GM20000 (cell line): ENCODE measurements at regions not wholly inside any gene's neighbourhood (a gene's known extent, or its start where the extent isn't known, plus 50 kb on each side); places are given as distances from the start of the nearest gene placed in this dataset.
"Not testable (repeated sequence)": the region's sequence is repeated elsewhere in the genome, so short reads cannot be mapped to it uniquely, and the experiment has no call there.

Experiments
- DNase-seq: peaks from one replicate; pipeline ENCODE4 v3.0.0; 2012; ENCODE audit warnings: low spot score
- CTCF ChIP-seq: IDR thresholded peaks from 2 replicates; pipeline ENCODE4 v1.5.1; 2012; ENCODE audit warnings: mild to moderate bottlenecking, control low read depth; ENCODE audit errors: extremely low read depth, missing control alignments

- DNase-seq, result no peak
- no peak for TF ChIP-seq CTCF
Observed at GRCh38 chr5:26388976-26389375, 649.4 kb downstream of the CDH9 start.

GRCh38 chr5:26386532-26386931 lies 651.9 kb downstream of the CDH9 start:
- TF ChIP-seq CTCF, result no peak
- DNase-seq, result no peak

DNA sequence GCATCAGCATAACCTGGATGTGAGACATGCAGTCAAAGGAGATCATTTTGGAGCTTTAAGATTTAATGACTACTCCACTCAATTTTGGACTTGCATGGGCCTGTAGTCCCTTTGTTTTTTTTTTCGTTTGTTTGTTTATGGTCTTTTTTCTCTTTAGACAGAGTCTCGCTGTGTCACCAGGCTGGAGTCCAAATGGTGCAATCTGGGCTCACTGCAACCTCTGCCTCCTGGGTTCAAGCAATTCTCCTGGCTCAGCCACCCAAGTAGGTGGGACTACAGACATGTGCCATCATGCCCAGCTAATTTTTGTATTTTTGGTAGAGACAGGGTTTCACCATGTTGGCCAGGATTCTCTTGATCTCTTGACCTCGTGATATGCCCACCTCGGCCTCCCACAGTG lies 673.8 kb downstream of the CDH9 start:
- DNase-seq, result not testable (repeated sequence)

GRCh38 chr5:26343801-26344325 lies 694.5 kb downstream of the CDH9 start:
- no peak for DNase-seq
- no peak for TF ChIP-seq CTCF

DNA sequence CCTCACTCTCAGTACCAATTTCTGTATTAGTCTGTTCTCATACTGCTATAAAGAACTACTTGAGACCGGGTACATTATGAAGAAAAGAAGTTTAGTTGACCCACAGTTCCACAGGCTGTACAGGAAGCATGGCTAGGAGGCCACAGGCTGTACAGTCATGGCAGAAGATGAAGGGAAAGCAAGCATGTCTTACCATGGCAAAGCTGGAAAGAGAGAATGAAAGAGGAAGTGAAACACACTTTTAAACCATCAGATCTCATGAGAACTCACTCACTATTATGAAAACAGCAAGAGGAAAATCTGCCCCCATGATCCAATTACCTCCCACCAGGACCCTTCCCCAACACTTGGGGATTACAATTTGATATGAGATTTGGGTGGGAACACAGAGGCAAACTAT lies 698.8 kb downstream of the CDH9 start:
- no peak for TF ChIP-seq CTCF
- DNase-seq, result no peak

DNA sequence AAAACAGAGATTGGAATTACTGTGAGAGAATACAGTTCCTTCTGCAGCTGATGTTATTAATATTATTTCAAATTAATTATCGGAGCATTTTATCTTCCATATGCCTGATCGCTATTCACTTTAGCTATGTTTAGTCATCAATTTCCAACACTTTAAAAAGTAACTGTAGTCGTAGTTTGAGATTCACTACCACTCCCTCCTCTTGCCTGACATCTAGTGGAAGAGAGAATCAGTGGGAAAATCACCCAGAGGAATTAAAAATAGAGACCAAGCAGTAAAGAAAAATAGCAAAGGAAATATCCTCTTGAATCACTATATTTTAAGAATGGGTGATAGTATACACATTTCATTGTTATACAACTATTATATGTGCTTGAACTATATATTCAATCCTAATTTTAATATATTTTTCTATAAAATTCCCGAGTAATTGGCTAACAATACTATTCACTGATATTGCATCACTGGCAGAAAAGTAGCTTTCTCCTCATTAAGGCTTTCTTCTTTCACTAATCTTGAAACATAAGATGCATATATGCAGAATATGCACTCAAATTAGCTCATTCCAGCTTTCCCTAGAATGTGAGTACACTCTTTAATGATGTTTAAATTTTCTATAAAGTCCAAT lies 708.7 kb downstream of the CDH9 start:
- no peak for TF ChIP-seq CTCF
- DNase-seq, result no peak

- no peak for TF ChIP-seq CTCF
- DNase-seq, result no peak
Observed at GRCh38 chr5:26326153-26326759, 712.1 kb downstream of the CDH9 start.

- DNase-seq, result not testable (repeated sequence)
Observed at GRCh38 chr5:26325432-26325831, 713.0 kb downstream of the CDH9 start.

- DNase-seq, result not testable (repeated sequence)
Observed at GRCh38 chr5:26324273-26324895, 714.0 kb downstream of the CDH9 start.
